IPS DF 6.9 (cell line): ENCODE measurements at regions not wholly inside any gene's neighbourhood (a gene's known extent, or its start where the extent isn't known, plus 50 kb on each side); places are given as distances from the start of the nearest gene placed in this dataset.

ENCODE experiments used
- DNase-seq: peaks from one replicate; pipeline ENCODE4 v3.0.0-alpha.2; 2013; ENCODE audit warnings: low read depth, low spot score
- H3K27ac ChIP-seq: one replicate; pipeline ENCODE4 v1.5.1; 2013; ENCODE audit warnings: low read length, control low read depth
- H3K27me3 ChIP-seq: 2 replicates; pipeline ENCODE4 v1.6.1; 2013; ENCODE audit warnings: mild to moderate bottlenecking, low read length; ENCODE audit not compliant: control insufficient read depth, insufficient read depth
- H3K36me3 ChIP-seq: 2 replicates; pipeline ENCODE4 v1.6.1; 2013; ENCODE audit warnings: low read length; ENCODE audit not compliant: control insufficient read depth, insufficient read depth
- H3K4me1 ChIP-seq: 2 replicates; pipeline ENCODE4 v1.6.1; 2013; ENCODE audit warnings: low read length; ENCODE audit not compliant: control insufficient read depth, insufficient read depth
- H3K4me3 ChIP-seq: 2 replicates; pipeline ENCODE4 v1.5.1; 2013; ENCODE audit warnings: mild to moderate bottlenecking, low read length
- H3K9me3 ChIP-seq: 2 replicates; pipeline ENCODE4 v1.6.1; 2013; ENCODE audit warnings: low read length, inconsistent platforms; ENCODE audit not compliant: control insufficient read depth, insufficient read depth
- WGBS: extraction: QIAGEN DNeasy Blood & Tissue Kit; methylation state at CpG from one replicate; pipeline ENCODE4 v1.1.7; 2013; ENCODE audit warnings: mixed read lengths, missing lambda C conversion rate; ENCODE audit not compliant: insufficient read length, insufficient coverage; 5-methylcytosine and 5-hydroxymethylcytosine counted together

DNA sequence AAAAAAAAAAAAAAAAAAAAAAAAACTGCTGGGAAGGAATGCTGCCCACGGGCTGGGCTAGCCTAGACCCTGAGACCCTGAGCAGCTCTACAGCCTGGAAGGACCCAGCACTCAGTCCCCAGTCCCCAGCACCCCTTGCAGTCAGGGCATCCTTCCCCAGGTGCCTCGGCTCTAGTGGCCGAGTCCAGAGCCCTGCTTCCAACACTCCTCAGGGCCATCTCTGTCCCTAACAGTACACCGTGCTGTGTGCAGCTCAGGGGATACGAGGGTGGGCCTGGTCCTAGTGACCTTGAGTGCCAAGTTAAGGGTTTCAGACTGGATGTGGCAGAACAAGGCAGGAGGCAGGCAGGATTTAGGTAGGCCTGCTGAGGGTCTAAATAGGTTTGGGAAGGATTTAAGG is 50.2 kb upstream of the LRP8 start:
- no peak for DNase-seq
- no CpG with 5 or more reads among the region's 5 CpGs for WGBS

DNA sequence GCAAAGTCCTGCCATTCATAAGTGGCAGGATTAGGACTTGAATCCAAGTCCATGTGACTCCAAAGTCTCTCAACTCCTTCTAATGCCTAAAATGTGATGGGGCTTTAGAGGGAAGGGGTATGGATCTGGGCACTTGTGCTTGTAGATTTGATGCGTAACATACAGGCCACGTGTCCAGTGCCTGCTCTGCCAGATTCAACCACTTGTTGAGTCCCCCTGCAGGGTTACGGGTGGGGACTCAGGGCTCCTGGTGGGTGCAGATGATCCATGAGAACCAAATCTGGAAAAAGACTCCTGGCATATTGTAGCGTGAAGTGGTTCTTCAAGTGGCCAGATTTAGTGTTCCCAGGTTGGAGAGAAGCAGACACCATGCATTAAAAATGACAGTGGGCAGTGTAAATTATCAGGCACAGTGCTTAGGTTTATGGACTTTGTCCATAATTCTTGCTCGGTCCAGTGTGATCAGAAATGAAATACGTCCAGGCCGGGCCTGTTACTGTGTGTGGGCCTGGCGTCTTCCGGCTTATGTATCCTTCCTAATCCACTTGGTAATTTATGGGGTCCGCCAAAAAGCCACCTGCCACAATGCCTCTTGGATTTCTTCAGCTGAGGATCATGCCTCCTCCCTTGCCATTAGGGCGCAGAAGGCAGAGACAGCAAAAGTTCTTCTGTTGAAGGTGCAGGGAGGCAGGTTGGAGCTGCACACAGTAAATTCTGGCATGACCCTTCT is 51.2 kb upstream of the LRP8 start:
- no peak for DNase-seq
- Histone ChIP-seq H3K27ac (no peak overlapping the region), H3K27me3 (no peaks in the 10 kb centered on the region), H3K4me3 (no peak overlapping the region), H3K36me3 (no peaks in the 10 kb centered on the region), H3K9me3 (no peaks in the 10 kb centered on the region), H3K4me1 (peaks cover 5% of the 10 kb centered on the region)
- no CpG with 5 or more reads among the region's 11 CpGs for WGBS

More for the DNA sequence above, 50.2 kb upstream of the LRP8 start:
- Histone ChIP-seq H3K27ac (no peak overlapping the region), H3K9me3 (no peaks in the 10 kb centered on the region), H3K4me3 (no peak overlapping the region), H3K4me1 (peaks cover 5% of the 10 kb centered on the region), H3K27me3 (no peaks in the 10 kb centered on the region), H3K36me3 (no peaks in the 10 kb centered on the region)

DNA sequence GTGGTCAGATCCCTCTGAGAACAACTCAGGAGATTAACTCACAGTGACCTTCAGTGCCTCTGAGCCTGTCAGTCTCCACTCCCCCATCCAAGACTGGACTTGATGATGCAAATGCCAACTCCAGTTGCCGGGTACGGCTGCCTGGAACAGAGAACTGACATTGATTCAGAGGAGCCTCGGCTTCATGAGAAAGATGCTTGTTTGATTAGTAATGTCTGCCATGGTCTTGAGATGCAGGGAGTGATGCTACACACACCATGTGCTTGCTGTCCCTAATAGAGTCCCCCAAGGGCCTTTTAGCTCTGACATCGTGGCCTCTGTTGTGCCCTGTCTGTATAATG is 51.8 kb upstream of the LRP8 start:
- Histone ChIP-seq H3K27ac (no peak overlapping the region), H3K36me3 (no peaks in the 10 kb centered on the region), H3K4me1 (peaks cover 5% of the 10 kb centered on the region), H3K27me3 (no peaks in the 10 kb centered on the region), H3K4me3 (no peak overlapping the region), H3K9me3 (no peaks in the 10 kb centered on the region)
- no CpG with 5 or more reads among the region's 4 CpGs for WGBS
- no peak for DNase-seq

DNA sequence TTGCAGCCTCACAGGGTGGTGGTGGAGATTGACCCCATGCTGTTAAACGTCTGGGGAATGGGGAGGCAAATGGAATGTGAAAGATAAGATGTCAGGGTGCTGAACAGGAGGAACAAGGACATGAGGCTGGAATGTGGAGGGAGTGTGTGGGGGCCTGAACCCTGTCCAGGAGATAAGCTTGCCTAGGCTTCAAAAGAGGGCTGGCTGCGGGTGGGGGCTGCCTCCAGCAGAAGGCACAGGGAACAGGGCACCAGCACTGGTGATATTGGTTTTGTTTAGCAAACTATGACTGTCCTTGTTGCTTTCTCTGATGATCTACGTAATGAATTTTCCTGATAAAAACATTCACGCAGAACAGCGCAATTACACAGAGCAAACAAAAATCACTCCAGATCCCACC is 52.4 kb upstream of the LRP8 start:
- Histone ChIP-seq H3K4me1 (peaks cover 5% of the 10 kb centered on the region), H3K27ac (no peak overlapping the region), H3K27me3 (no peaks in the 10 kb centered on the region), H3K36me3 (no peaks in the 10 kb centered on the region), H3K9me3 (no peaks in the 10 kb centered on the region), H3K4me3 (no peak overlapping the region)
- no CpG with 5 or more reads among the region's 5 CpGs for WGBS
- no peak for DNase-seq

DNA sequence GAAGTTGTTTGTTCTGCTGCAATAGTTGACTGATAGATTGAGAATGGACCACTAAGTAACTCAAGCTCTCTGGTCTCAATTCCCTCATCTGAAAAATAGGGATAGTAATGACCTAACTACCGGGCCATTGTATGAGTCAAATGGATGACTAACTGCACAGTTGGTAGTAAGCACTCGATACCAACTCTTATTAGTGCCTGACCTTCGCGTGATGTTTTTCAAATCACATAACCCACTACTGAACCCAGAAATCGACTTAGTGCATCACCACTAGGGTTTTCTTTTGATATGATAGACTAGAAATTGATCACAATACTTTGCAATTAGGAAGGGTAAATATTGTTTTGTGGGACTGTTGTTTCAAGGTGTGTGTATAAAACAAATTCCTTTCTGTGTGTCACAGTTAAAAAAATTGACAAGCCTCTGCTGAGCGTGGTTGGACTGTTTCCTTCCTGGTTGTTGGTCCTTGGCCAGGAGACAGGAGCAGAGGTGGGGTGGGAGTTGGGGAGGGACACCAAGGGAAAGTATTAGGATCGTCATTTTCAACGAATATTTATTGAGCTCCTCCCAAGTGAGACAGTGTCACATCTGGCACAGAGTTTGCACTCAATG is 54.0 kb upstream of the LRP8 start:
- no CpG with 5 or more reads among the region's 8 CpGs for WGBS
- no peak overlapping the region for H3K27ac ChIP-seq
- H3K27me3 ChIP-seq, result no peaks in the 10 kb centered on the region
- no peak for DNase-seq
- no peaks in the 10 kb centered on the region for H3K36me3 ChIP-seq
- H3K4me1 ChIP-seq, result peaks cover 2% of the 10 kb centered on the region
- H3K4me3 ChIP-seq, result no peak overlapping the region
- no peaks in the 10 kb centered on the region for H3K9me3 ChIP-seq

DNA sequence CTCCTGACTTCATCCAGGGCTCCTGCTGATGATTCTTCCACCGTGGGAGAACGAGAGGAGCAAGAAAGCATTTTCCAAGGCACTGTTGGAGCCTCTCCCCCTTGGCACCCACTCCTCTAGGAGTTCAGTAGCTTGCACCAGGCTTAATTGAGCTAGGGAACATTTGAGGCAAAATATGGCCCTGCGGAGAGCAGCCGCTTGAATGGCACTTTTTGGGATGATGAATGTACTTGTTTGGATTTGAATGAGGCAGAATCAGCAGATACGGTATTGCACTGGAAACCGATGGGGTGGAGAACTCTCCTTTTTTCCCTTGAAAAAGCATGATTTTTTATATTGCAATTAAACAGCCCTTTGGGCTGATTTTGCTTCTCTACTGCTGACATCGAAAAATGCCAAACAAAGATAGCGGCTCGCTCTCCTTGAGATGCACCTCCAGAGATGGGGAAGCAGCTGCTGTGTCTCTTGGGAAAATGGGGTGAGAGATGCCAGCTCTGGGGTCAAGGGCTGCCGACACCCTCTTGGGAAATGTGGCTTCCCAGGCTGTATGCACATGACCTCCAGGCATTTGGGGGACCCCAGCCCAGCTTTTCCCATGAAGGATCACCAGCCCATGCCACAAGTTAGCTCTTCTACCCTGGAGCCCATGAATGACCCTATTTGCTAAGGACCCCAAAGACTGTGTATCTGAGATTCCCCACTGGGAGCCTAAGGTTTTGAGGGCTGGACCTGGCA is 55.4 kb upstream of the LRP8 start:
- H3K27me3 ChIP-seq, result no peaks in the 10 kb centered on the region
- H3K9me3 ChIP-seq, result no peaks in the 10 kb centered on the region
- DNase-seq, result no peak
- no peak overlapping the region for H3K27ac ChIP-seq
- no peaks in the 10 kb centered on the region for H3K36me3 ChIP-seq
- H3K4me3 ChIP-seq, result no peak overlapping the region
- WGBS, result no CpG with 5 or more reads among the region's 10 CpGs
- no peaks in the 10 kb centered on the region for H3K4me1 ChIP-seq

DNA sequence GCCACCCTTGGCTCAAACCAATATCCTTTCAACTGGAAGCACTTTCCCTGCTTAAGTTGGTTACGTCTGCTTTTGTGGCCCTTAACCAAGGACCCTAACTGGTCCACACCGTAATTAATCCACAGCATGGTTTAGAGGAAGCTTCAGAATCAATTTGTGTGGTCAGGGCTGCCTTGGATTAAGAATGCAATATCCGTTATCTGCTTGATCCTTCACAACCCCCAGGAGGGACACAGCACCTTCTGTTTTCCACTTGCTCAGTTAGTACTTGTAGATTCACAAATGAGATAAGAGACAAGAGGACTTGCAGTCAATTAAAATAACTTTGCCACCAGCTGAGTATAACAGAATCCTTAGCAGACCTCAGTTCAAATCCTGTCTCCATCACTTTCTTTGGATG is 56.9 kb upstream of the LRP8 start:
- DNase-seq, result no peak
- Histone ChIP-seq H3K4me3 (no peak overlapping the region), H3K4me1 (no peaks in the 10 kb centered on the region), H3K9me3 (no peaks in the 10 kb centered on the region), H3K27ac (no peak overlapping the region), H3K36me3 (no peaks in the 10 kb centered on the region), H3K27me3 (no peaks in the 10 kb centered on the region)
- no CpG with 5 or more reads among the region's 3 CpGs for WGBS

DNA sequence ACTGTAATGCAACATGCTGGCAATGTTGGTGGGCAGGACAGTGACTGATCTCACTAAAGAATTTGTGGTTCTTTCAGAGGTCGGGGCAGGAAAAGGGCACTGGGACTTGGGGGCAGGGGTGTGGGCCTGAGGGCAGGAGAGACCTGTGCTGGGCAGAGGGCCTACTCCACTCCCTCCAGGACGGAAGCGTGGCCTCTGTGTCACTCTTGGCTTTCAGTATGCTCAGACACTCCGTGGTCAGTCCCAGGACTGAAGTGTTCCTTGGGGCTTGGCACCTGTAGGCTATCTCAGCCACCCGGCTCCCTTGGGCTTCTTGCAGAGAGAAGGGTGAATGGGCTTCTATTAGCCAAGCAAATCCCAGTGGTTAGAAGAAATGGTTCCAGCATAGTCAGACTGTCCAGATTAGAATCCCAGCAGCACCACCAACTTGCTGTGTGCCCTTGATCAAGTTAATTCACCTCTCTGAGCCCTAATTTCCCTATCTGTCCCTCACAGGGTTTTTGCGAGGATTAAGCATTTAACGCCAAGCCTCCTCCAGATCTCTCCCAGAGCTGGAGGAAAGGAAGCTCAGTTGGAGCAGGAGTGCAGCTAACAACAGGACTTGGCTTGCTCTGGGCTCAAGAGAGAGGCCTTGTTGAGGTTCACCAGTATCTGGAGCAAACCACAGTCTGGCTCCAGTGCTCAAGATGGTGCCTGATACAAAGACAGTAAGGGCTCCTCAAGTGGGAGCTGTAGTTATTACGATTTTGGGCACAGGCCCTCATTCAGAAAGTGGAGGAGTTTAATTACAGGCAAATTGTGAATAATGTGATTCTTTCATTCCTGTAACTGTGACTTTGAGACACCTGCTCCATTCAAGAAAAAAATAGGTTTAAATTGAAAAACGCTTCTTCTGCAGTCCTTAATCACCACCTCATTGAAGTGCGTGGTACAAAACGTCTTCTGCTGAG is 57.7 kb upstream of the LRP8 start:
- WGBS, result no CpG with 5 or more reads among the region's 11 CpGs
- no peaks in the 10 kb centered on the region for H3K36me3 ChIP-seq

DNA sequence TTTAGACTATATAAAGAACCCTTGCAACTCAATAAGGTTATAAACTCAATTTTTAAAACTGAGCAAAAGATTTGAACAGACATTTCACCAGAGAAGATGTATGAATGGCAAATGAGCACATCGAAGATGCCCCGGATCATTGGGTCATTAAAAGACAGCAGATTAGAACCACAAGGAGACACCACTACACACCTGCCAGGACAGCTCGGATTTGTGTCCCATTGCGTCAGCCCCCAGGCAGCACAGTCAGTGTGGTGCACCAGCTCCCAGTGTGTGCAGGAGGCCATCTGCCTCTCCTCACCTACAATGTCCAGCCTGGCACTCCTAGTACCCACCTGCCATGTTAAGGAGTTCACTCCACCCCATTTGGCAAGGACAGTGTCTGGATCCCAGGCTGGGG is 61.1 kb upstream of the LRP8 start:
- 0 out of 2 replicates have a peak, but pooled peaks cover 3% of the 10 kb centered on the region for H3K4me1 ChIP-seq
- H3K36me3 ChIP-seq, result no peaks in the 10 kb centered on the region
- no CpG with 5 or more reads among the region's 4 CpGs for WGBS

More for the DNA sequence above, 57.7 kb upstream of the LRP8 start:
- no peaks in the 10 kb centered on the region for H3K27me3 ChIP-seq
- no peak for DNase-seq
- no peak overlapping the region for H3K4me3 ChIP-seq
- H3K4me1 ChIP-seq, result no peaks in the 10 kb centered on the region
- no peaks in the 10 kb centered on the region for H3K9me3 ChIP-seq
- H3K27ac ChIP-seq, result no peak overlapping the region

DNA sequence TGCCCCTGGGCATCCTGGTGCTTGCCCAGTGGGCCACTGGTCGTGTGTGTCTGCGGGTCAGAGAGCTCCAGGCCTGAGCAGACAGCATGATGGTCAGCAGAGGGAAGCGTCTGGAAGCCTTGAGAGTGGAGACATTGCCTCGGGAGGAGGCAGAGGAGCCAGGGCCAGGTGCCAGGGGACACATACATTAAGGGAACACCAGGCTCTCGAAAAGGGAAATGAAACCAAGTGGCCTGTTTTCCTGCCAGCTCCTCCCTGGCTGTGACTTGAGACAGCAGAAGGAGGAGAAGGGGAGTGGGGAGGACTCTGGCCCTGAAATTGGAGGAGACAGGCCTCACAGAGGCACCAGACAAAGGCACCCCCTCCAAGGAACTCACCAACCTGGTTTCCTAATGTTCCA is 62.4 kb upstream of the LRP8 start:
- H3K27me3 ChIP-seq, result no peaks in the 10 kb centered on the region
- no peak overlapping the region for H3K4me3 ChIP-seq
- WGBS, result no CpG with 5 or more reads among the region's 5 CpGs
- H3K27ac ChIP-seq, result no peak overlapping the region
- no peaks in the 10 kb centered on the region for H3K36me3 ChIP-seq
- DNase-seq, result no peak
- no peaks in the 10 kb centered on the region for H3K9me3 ChIP-seq
- 0 out of 2 replicates have a peak, but pooled peaks cover 3% of the 10 kb centered on the region for H3K4me1 ChIP-seq

More for the DNA sequence above, 61.1 kb upstream of the LRP8 start:
- H3K4me3 ChIP-seq, result no peak overlapping the region
- no peaks in the 10 kb centered on the region for H3K27me3 ChIP-seq
- DNase-seq, result no peak
- H3K27ac ChIP-seq, result no peak overlapping the region
- H3K9me3 ChIP-seq, result no peaks in the 10 kb centered on the region
